HG03135 (cell line): ENCODE measurements at regions not wholly inside any gene's neighbourhood (a gene's known extent, or its start where the extent isn't known, plus 50 kb on each side); places are given as distances from the start of the nearest gene placed in this dataset.

Source experiments
- ATAC-seq: cut with Tn5 transposase; IDR thresholded peaks from one replicate; pipeline ENCODE4 v1.9.1; 2021; ENCODE audit warnings: mild to moderate bottlenecking, moderate library complexity; ENCODE audit not compliant: unreplicated experiment

GRCh38 chr4:56757821-56758411, 63.6 kb downstream of the SPINK2 start:
- ATAC-seq = peak; percentile 89

- ATAC-seq = peak; percentile 47
Measured at GRCh38 chr4:56757261-56757746, 64.2 kb downstream of the SPINK2 start.

- ATAC-seq = no peak
Measured at GRCh38 chr4:56755901-56756300, 65.6 kb downstream of the SPINK2 start.

DNA sequence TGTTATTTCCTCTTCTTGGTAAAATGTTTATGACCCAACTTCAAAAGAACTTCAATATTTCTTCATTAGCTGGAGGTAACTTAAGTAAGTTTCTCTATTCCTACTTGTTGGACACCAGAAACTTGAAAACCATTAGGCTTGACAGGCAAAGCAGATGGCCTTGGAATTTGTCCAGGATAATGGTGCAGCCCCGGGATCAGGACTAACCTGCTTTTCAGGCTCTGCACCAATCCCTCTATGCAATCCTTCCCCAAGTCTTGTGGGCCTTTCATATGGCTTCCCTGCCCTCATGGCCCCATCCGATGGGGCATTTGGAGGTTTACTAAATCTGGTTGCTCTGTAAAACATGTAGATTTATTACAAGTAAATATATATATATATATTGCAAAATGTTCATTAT, 68.5 kb downstream of the SPINK2 start:
- no peak for ATAC-seq

DNA sequence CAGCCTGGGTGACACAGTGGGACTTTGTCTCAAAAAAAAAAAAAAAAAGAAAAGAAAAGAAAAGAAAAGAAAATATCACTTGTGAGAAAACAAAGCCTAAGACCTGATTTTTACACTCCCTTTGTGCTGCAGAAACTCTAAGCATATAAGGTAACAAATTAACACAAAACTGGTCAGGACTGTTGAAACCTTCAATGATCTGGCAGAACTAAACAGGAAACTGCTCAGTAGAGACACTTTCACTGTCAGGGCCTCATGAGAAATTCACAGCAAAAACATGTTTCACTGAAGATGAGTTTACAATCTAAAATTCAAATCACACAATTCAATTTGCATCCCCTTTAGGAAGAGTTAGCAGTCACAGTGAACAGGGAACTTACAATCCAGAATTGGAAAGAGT, 69.1 kb upstream of the HOPX start:
- no peak for ATAC-seq

GRCh38 chr4:56748271-56748670, 67.2 kb upstream of the HOPX start:
- no peak for ATAC-seq

DNA sequence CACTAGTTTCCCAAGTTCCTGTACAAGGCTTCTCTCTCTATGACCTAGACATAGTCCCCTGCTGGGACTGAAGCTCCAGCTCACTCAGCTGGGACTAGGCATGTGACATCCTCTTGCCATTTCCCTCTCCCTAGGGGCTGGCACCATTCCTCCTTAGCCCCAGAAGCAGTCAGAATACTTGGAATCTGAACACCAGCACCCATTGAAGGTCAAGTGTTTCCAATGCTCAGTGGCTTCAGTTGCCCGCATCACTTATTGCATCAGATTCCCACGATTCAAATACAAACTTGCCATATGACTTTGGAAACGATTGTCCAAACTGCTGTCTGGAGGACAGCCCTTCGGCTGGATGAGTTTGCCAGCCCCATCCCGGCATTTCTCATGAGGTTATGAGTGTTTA, 65.5 kb upstream of the HOPX start:
- no peak for ATAC-seq

DNA sequence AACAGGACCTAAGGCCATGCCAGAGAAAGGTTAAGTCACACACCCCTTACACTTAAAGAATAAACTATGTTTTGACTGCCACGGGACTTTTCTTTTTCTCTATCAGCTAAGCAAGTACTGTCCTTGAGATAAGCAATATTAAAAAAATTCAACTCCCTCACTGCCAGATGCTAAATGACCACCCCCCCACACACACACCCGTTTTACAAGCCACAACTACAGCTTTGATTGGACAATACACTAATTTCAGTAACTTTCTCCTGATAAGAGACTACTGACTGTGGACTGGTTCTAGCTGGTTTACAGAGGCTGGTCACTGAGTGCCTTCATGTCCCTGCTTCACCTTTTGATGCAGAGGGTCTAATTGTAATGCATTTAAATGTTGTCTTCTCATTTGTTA, 63.9 kb upstream of the HOPX start:
- no peak for ATAC-seq

GRCh38 chr4:56744030-56744429, 62.9 kb upstream of the HOPX start:
- no peak for ATAC-seq

DNA sequence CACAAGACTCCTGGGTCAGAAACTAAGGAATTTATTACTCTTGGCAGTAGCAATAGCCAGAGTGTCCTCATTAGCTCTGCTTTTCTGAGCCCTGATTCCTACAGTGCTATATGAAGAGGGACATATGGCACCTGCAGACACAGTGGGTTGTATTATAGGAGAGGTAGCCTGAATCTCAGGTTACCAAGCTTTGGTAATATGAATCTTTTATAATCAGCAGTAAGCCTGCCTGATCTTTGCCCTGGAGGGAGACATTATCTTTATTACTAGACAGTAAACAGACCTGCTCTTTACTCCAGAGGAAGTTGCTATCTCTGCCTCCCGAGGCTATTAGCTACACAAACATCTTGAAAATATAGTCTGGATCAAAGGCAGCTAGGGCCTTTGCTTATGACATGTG, 62.5 kb upstream of the HOPX start:
- ATAC-seq = no peak

GRCh38 chr4:56742080-56742871, 61.2 kb upstream of the HOPX start:
- no peak for ATAC-seq

- no peak for ATAC-seq
Measured at GRCh38 chr4:56741595-56741994, 60.5 kb upstream of the HOPX start.

DNA sequence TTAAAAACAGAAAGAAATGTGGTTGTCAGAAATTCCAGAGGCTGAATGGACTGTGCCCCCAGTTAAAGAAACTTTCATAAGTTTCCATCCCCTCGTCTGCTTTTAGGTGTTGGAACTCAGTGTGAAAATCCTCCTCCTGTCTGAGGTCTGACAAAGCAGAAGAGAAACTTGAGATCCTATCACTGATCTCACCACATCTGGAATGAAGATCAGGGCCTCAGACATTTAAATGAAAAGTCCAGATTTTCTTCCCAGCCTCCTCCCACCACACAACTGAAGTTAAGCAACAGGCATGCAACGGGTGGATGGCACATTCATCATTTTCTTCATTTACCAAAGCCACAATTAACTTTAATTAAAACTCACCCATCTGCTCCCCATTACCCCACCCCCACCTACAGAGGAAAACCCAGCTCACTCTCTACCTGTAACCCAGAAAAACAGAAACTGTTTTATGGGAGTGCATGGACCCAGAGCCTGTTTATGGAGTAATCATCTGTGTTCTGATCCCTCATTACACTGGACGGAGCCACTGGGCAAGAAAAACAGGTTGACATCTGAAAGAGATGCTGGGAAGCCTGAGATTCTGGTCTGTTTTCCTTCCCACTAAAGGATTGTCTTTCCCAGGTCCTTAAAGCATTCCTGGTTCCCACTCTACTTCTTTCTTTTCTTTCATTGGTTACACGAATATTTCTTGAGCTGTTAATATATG, 58.1 kb upstream of the HOPX start:
- no peak for ATAC-seq

DNA sequence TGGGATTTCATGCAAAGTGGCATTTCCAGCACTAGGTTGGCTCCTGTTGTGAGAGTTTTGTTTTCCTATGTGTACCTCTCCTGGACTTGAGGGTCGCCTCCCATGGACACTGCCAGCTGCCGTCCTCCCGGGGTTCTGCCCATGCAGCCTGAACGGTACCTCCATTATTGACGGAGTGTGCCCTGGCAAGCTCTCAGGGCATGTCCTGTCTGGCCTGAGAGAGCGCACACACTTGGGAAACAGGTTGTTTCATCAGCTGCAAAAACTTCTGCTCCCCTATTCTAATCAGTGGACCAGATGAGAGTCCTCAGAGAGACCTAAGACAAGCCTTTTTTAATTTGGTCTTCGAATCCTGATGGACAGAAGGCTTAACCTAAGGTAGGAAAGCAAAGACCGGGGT, 56.6 kb upstream of the HOPX start:
- ATAC-seq = no peak

GRCh38 chr4:56733352-56733751, 52.3 kb upstream of the HOPX start:
- no peak for ATAC-seq

- ATAC-seq = no peak
Measured at GRCh38 chr4:56732301-56732700, 51.2 kb upstream of the HOPX start.

DNA sequence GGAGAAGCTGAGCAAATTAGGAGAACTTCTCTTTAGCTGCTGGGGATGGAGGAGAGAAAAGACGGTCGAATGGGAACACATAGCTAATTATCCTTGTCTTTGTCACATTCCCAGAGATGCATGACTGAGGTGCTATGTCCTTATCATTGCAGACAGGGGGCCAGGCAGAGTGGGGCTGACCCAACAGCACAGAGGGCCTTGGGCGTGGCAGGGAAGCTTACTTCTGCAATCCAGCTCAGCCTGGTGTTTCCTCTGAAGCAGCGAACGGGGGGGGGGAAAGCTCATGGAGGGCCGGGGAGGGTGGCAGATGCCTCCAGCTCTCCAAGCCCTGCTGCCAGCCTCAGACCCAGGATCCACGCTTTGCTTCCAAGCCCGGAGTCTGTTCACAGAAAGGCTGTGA, 50.8 kb upstream of the HOPX start:
- no peak for ATAC-seq
